GM21529 (cell line): ENCODE measurements at regions not wholly inside any gene's neighbourhood (a gene's known extent, or its start where the extent isn't known, plus 50 kb on each side); places are given as distances from the start of the nearest gene placed in this dataset.

ENCODE experiments used
- ATAC-seq: cut with Tn5 transposase; IDR thresholded peaks from one replicate; pipeline ENCODE4 v1.9.1; 2021; ENCODE audit not compliant: unreplicated experiment

DNA sequence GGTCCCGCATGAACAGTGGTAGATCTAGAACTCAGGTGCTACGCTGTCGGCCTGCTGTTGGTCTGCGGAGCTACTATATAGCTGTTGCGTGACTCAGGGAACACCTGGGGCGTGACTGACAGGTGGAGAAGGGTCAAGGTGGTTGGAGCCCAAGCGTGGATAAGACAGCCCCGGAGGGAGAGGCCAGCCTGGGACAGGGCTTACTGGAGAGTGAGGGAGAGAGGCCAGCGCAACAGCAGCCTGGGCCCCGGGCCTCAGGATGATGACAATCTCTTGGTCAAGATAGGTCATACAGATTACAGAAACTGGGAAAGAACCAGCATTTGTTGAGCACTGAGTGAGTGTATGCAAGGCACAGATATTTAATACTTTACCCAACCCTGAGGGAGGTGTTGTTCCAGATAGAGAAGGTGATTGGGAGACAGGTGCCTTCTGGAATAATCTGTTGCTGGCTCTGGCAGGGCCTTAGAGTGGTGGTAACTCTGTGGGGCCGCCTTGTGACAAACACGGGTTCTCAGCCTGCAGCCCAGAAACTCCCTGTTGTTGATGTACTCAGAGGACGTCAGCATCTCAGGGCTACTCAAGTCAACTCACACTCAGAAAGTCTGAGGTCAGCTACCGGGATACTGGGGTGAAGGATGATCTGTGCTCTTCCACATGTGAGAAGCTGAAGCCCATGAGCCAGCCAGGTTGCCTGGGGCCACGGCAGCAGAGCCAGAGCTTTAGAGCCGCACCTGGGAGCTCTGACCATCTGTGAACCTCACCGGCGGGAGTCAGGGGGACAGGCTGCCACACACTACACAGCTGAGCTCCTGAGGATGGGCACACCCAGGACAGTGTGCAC, 265.4 kb upstream of the HES1 start:
- no peak for ATAC-seq

DNA sequence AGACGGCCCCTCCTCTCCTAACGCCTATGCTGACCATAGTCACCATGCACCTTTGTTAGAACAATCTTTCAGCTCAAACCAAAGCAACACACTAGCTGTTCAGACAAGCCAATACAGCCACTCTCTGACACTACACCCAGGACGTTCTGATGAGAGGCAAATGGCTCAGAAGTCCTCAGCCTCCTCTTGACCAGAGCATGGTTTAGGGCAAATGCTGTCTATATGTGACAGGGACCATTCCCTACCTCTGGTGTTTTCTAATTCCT, 264.8 kb upstream of the HES1 start:
- no peak for ATAC-seq

DNA sequence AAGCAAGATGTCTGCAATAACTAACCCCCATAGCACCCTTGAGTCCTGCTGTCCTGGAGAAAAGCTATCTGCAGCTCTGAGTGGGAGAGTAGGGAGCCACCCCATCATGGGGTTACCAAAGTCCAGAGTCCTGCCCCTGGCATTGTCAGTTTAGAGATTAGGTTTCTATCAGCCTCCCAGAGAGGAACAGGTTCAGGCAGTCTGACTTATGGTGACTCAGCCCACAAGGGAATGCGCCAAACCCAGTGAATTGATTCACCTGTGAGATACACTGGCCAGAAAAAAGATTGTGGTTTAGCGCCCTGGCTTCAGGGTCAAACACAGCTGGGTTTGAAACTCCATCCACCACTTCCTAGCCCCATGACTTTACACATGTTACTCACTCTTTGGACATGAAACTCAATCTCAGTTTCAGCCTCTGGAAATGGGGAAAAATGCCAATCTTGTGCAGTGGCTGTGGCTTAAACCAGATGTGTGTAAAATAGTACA, 263.6 kb upstream of the HES1 start:
- peak; percentile 58 for ATAC-seq

GRCh38 chr3:193873426-193874201, 262.3 kb upstream of the HES1 start:
- ATAC-seq: no peak

GRCh38 chr3:193874512-193874911, 261.4 kb upstream of the HES1 start:
- no peak for ATAC-seq

- ATAC-seq: no peak
These were observed 260.9 kb upstream of the HES1 start for GRCh38 chr3:193874997-193875593.

GRCh38 chr3:193875601-193876321, 260.2 kb upstream of the HES1 start:
- ATAC-seq: no peak

GRCh38 chr3:193879099-193879863, 256.7 kb upstream of the HES1 start:
- ATAC-seq: no peak

GRCh38 chr3:193879864-193880242, 256.1 kb upstream of the HES1 start:
- no peak for ATAC-seq

DNA sequence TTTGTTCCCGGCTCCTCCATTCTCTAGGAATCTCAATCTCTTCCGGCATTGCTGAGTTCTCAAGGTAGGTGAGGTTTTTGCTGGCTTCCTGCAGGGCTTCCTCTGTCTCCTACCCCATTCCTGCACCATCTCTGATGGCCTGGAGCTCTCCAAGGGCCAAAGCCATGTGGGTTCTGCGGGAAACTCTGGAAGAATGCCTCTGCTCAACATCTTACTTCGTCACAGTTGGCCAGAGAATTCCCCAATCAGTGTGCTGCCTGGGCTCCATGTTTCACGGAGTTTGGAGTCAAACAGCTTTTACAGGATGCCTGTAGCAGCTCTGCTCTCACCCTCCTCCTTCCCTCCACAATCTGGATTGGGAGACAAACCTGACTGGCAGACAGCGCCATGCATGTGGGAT, 253.9 kb upstream of the HES1 start:
- no peak for ATAC-seq

DNA sequence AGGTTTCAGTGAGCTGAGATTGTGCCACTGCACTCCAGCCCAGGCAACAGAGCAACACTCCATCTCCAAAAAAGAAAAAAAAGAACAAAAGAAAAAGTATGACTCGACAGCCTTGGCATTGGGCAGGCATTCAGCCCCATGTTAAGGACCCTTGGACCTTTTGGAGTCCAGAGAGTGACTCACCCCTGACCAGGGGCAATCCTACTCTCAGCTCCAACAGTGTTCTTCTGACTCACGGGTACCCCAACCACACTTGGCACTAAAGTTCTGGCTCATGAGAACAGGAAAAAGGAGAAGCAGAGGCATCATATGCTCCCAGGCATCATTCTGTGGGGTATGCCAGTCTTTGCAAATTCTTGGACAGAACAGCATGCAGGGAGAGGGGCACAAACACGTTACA, 252.4 kb upstream of the HES1 start:
- ATAC-seq: no peak

DNA sequence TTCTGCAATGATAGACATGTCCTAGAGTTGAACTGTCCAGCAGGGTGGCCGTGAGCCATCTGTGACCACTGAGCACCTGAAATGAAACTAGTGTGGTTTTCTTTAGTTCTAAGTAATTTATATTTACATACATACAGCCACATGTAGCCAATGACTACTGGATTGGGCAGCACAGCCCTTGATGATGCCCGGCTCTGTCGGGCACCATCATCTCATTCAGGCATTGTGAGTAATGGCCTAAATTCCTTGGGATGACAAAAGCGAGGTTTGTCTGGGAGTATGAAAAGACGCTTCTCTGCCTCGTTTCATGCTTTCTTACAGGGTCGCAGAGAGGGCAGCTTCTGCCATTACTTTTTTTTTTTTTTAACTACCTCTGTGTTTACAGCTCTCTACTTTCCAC, 251.9 kb upstream of the HES1 start:
- ATAC-seq: no peak

DNA sequence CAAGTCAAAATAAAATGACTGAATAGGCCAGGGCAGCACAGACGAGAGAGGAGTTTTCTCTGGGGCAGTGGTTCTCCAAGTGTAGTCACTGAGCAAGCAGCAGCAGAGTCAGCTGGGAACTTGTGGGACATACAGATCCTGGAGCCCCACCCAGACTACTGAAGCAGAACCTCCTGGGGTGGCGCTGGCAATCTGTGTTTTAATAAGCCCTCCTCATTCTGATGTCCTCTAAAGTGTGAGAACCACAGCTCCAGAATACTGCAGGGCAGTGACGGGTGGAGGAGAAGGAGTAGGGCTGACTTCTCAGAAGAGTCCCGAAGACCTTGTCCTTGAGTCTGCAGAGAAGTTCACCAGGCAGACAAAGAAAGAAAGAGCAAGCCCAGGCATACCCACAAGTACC, 251.3 kb upstream of the HES1 start:
- no peak for ATAC-seq

DNA sequence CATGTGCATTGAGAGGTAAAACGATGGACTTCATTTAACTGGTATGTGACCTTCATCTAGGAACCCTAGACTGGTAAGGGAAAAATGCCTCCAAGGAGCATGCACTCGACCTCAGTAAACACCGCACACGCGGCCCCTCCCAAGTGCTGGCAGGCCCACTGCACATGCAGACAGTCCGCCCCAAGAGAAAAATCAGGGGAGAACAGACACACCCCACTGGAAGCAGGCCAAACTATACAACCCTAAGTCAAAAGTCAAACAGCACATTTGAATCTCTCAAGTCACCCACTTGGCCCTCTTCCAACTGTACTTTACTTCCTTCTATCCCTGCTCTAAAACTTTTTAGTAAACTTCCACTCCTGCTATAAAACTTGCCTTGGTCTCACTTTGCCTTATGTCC, 250.1 kb upstream of the HES1 start:
- ATAC-seq: no peak

GRCh38 chr3:193890016-193890897, 245.7 kb upstream of the HES1 start:
- ATAC-seq: no peak

GRCh38 chr3:193894121-193894863, 241.7 kb upstream of the HES1 start:
- ATAC-seq: no peak

GRCh38 chr3:193895409-193895808, 240.5 kb upstream of the HES1 start:
- ATAC-seq: no peak

DNA sequence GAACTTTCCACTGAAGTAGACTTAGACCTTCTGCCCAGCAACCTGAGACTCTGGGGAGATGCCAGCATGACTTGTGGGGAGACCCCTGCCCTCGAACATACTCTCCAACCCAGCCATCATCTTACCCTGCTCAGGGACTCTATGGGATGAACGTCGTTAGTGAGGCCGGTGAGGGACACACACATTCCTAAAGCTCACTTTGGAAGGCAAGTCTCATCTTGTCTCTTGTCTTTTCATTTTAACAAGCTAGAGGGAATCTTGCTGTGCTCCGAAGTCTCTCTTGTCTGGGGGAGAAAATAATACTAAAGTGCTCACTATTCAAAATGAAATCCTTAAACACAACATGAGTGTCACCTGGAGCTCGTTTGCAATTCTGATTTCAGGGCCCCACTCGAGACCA, 239.5 kb upstream of the HES1 start:
- no peak for ATAC-seq

GRCh38 chr3:193897288-193897687, 238.7 kb upstream of the HES1 start:
- ATAC-seq: no peak
